GM23338 (cell line): ENCODE measurements at regions not wholly inside any gene's neighbourhood (a gene's known extent, or its start where the extent isn't known, plus 50 kb on each side); places are given as distances from the start of the nearest gene placed in this dataset.

Source experiments
- ATAC-seq: fragments of 200-7000 bp; cut with Tn5 transposase; 3 replicates; pipeline ENCODE4 v1.9.1; 2020
- DNase-seq: peaks from one replicate; pipeline ENCODE4 v3.0.0-alpha.2; 2015; ENCODE audit warnings: low spot score
- H2AFZ ChIP-seq: fragments of 200-600 bp; sonication (generic); 2 replicates; pipeline ENCODE4 v1.8.0; 2016; ENCODE audit warnings: antibody characterized with exemption, mild to moderate bottlenecking, moderate library complexity
- H3F3A ChIP-seq: fragments of 200-600 bp; sonication (generic); replicated peaks from 2 replicates; pipeline ENCODE4 v1.8.0; 2017; ENCODE audit warnings: antibody characterized with exemption, mixed run types, low read depth
- H3K27ac ChIP-seq: fragments of 200-600 bp; sonication (generic); 2 replicates; pipeline ENCODE4 v1.6.1; 2016; ENCODE audit warnings: low read depth
- H3K27me3 ChIP-seq: fragments of 200-600 bp; sonication (generic); 2 replicates; pipeline ENCODE4 v1.8.0; 2016; ENCODE audit warnings: mild to moderate bottlenecking, mixed run types, moderate library complexity; ENCODE audit not compliant: insufficient read depth
- H3K36me3 ChIP-seq: fragments of 200-600 bp; sonication (generic); 2 replicates; pipeline ENCODE4 v1.8.0; 2016; ENCODE audit warnings: mild to moderate bottlenecking; ENCODE audit not compliant: insufficient read depth
- H3K4me1 ChIP-seq: fragments of 200-600 bp; sonication (generic); 2 replicates; pipeline ENCODE4 v1.8.0; 2016; ENCODE audit warnings: mild to moderate bottlenecking, moderate library complexity; ENCODE audit not compliant: insufficient read depth
- H3K4me2 ChIP-seq: fragments of 200-600 bp; sonication (generic); 2 replicates; pipeline ENCODE4 v1.7.1; 2017; ENCODE audit warnings: mixed run types
- H3K4me3 ChIP-seq: fragments of 200-600 bp; sonication (generic); 2 replicates; pipeline ENCODE4 v1.6.1; 2016; ENCODE audit warnings: mixed run types
- H3K79me2 ChIP-seq: fragments of 200-600 bp; sonication (generic); replicated peaks from 2 replicates; pipeline ENCODE4 v1.8.0; 2017; ENCODE audit warnings: mild to moderate bottlenecking; ENCODE audit not compliant: insufficient read depth
- H3K9me2 ChIP-seq: fragments of 200-600 bp; sonication (generic); 2 replicates; pipeline ENCODE4 v1.8.0; 2017; ENCODE audit not compliant: insufficient read depth
- H4K20me1 ChIP-seq: fragments of 200-600 bp; sonication (generic); replicated peaks from 2 replicates; pipeline ENCODE4 v1.8.0; 2017; ENCODE audit warnings: mild to moderate bottlenecking; ENCODE audit not compliant: insufficient read depth
- H3K27ac Mint-ChIP-seq: 2 replicates; pipeline ENCODE4 v1.8.0; 2020; ENCODE audit warnings: inconsistent platforms, mild to moderate bottlenecking, moderate library complexity, mixed read lengths
- H3K27me3 Mint-ChIP-seq: 3 replicates; pipeline ENCODE4 v1.8.0; 2022; ENCODE audit warnings: low read depth, mild to moderate bottlenecking, moderate library complexity, mixed read lengths, inconsistent platforms; ENCODE audit not compliant: insufficient read depth, poor library complexity
- H3K36me3 Mint-ChIP-seq: 3 replicates; pipeline ENCODE4 v1.8.0; 2021; ENCODE audit warnings: low read depth, mild to moderate bottlenecking, inconsistent platforms, moderate library complexity, mixed read lengths
- H3K4me1 Mint-ChIP-seq: 3 replicates; pipeline ENCODE4 v1.8.0; 2020; ENCODE audit warnings: mild to moderate bottlenecking, inconsistent platforms, mixed read lengths
- H3K4me3 Mint-ChIP-seq: 3 replicates; pipeline ENCODE4 v1.8.0; 2021; ENCODE audit warnings: moderate library complexity, mild to moderate bottlenecking, inconsistent platforms, mixed read lengths
- H3K9me3 Mint-ChIP-seq: 3 replicates; pipeline ENCODE4 v1.8.0; 2020; ENCODE audit warnings: moderate library complexity, mild to moderate bottlenecking, inconsistent platforms, mixed read lengths
- CREB1 ChIP-seq: fragments of 250-450 bp; sonication (Bioruptor Pico); IDR thresholded peaks from 2 replicates; pipeline ENCODE4 v1.5.0; 2020; ENCODE audit warnings: low read depth, mild to moderate bottlenecking, moderate library complexity
- ETS1 ChIP-seq: IDR thresholded peaks from 2 replicates; pipeline ENCODE4 v1.6.1; 2016; ENCODE audit warnings: antibody characterized with exemption
- EZH2 ChIP-seq: fragments of 200-600 bp; sonication (generic); IDR thresholded peaks from one replicate; pipeline ENCODE4 v1.8.0; 2017; ENCODE audit warnings: antibody characterized with exemption, mild to moderate bottlenecking, low read depth; ENCODE audit not compliant: unreplicated experiment
- EZH2phosphoT487 ChIP-seq: fragments of 200-600 bp; sonication (generic); IDR thresholded peaks from one replicate; pipeline ENCODE4 v1.8.1; 2018; ENCODE audit warnings: antibody characterized with exemption; ENCODE audit not compliant: unreplicated experiment
- JUNB ChIP-seq: IDR thresholded peaks from one replicate; pipeline ENCODE4 v1.6.1; 2016; ENCODE audit warnings: antibody characterized with exemption; ENCODE audit not compliant: unreplicated experiment
- NANOG ChIP-seq: IDR thresholded peaks from 2 replicates; pipeline ENCODE4 v1.6.1; 2016; ENCODE audit warnings: antibody characterized with exemption, borderline replicate concordance
- POLR2AphosphoS5 ChIP-seq: IDR thresholded peaks from 2 replicates; pipeline ENCODE4 v1.6.1; 2016; ENCODE audit warnings: antibody characterized with exemption, low read depth
- STAT1 ChIP-seq: IDR thresholded peaks from one replicate; pipeline ENCODE4 v1.6.1; 2016; ENCODE audit warnings: antibody characterized with exemption; ENCODE audit not compliant: unreplicated experiment
- ZNF331 ChIP-seq: fragments of 250-450 bp; sonication (Bioruptor Pico); IDR thresholded peaks from 2 replicates; pipeline ENCODE4 v1.5.0; 2020; ENCODE audit warnings: low read depth, mild to moderate bottlenecking, moderate library complexity
- TF ChIP-seq, protein P1 (sequence below): IDR thresholded peaks from one replicate; pipeline ENCODE4 v1.6.1; 2018; ENCODE audit warnings: antibody characterized with exemption; ENCODE audit not compliant: unreplicated experiment
- TF ChIP-seq, protein P2 (sequence below): fragments of 250-450 bp; sonication (Bioruptor Pico); IDR thresholded peaks from 2 replicates; pipeline ENCODE4 v1.5.0; 2020; ENCODE audit warnings: mild to moderate bottlenecking, moderate library complexity

DNA sequence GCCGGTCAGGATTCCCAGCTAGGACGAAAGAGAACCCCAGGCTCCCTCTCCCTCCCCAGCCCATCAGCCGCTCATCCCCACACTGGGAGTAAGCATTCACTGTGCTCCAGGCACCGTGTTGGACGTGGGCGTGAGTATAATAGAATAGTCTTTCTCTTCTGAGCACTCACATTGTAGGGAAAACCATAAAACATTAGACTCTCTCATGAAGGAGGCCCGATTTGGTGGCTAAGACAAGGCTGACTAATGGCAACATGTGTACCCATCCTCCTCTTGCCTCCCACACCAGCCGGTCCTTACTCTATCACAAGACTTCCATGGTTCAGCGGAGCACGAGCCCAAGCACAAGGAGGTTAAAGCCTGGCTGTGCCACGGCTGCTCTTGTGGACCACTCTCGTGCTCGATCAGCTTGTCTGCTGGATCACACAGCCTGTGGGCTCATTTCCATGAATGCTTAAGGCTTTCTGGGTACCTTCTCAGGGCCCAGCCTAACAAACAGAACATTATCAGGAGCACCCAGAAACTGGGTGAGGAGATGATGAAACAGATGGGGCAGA is 540.9 kb upstream of the RAB6C start:
- peaks cover 2% of the 10 kb centered on the region for H3K27me3 Mint-ChIP-seq
- ATAC-seq, result no peak
- H3K27ac Mint-ChIP-seq, result no peak overlapping the region

More for the DNA sequence above, 540.9 kb upstream of the RAB6C start:
- H3K4me1 Mint-ChIP-seq, result no peaks in the 10 kb centered on the region
- no peak overlapping the region for H3K4me3 ChIP-seq
- H4K20me1 ChIP-seq, result no peaks in the 10 kb centered on the region
- H3K9me2 ChIP-seq, result peaks cover 2% of the 10 kb centered on the region; the same call in 1 of the 2 replicates
- no peaks in the 10 kb centered on the region for H3K36me3 Mint-ChIP-seq
- no peaks in the 10 kb centered on the region; the same call in 2 of the 3 replicates for H3K9me3 Mint-ChIP-seq
- no peak overlapping the region for H3K4me3 Mint-ChIP-seq
- DNase-seq, result no peak
- H3K27ac ChIP-seq, result no peak overlapping the region
- H3K4me2 ChIP-seq, result no peak overlapping the region
- H3K36me3 ChIP-seq, result no peaks in the 10 kb centered on the region
- H3K27me3 ChIP-seq, result no peaks in the 10 kb centered on the region
- H3K79me2 ChIP-seq, result no peaks in the 10 kb centered on the region
- no peak for TF ChIP-seq POLR2AphosphoS5
- TF ChIP-seq CREB1 (CRISPR knock-in tag), result no peak
- TF ChIP-seq EZH2phosphoT487, result no peak
- TF ChIP-seq, protein P1, sequence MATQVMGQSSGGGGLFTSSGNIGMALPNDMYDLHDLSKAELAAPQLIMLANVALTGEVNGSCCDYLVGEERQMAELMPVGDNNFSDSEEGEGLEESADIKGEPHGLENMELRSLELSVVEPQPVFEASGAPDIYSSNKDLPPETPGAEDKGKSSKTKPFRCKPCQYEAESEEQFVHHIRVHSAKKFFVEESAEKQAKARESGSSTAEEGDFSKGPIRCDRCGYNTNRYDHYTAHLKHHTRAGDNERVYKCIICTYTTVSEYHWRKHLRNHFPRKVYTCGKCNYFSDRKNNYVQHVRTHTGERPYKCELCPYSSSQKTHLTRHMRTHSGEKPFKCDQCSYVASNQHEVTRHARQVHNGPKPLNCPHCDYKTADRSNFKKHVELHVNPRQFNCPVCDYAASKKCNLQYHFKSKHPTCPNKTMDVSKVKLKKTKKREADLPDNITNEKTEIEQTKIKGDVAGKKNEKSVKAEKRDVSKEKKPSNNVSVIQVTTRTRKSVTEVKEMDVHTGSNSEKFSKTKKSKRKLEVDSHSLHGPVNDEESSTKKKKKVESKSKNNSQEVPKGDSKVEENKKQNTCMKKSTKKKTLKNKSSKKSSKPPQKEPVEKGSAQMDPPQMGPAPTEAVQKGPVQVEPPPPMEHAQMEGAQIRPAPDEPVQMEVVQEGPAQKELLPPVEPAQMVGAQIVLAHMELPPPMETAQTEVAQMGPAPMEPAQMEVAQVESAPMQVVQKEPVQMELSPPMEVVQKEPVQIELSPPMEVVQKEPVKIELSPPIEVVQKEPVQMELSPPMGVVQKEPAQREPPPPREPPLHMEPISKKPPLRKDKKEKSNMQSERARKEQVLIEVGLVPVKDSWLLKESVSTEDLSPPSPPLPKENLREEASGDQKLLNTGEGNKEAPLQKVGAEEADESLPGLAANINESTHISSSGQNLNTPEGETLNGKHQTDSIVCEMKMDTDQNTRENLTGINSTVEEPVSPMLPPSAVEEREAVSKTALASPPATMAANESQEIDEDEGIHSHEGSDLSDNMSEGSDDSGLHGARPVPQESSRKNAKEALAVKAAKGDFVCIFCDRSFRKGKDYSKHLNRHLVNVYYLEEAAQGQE, result no peak
- no peak for TF ChIP-seq JUNB
- no peak for TF ChIP-seq STAT1
- no peak for TF ChIP-seq ZNF331 (CRISPR knock-in tag)
- TF ChIP-seq NANOG, result no peak
- TF ChIP-seq, protein P2, sequence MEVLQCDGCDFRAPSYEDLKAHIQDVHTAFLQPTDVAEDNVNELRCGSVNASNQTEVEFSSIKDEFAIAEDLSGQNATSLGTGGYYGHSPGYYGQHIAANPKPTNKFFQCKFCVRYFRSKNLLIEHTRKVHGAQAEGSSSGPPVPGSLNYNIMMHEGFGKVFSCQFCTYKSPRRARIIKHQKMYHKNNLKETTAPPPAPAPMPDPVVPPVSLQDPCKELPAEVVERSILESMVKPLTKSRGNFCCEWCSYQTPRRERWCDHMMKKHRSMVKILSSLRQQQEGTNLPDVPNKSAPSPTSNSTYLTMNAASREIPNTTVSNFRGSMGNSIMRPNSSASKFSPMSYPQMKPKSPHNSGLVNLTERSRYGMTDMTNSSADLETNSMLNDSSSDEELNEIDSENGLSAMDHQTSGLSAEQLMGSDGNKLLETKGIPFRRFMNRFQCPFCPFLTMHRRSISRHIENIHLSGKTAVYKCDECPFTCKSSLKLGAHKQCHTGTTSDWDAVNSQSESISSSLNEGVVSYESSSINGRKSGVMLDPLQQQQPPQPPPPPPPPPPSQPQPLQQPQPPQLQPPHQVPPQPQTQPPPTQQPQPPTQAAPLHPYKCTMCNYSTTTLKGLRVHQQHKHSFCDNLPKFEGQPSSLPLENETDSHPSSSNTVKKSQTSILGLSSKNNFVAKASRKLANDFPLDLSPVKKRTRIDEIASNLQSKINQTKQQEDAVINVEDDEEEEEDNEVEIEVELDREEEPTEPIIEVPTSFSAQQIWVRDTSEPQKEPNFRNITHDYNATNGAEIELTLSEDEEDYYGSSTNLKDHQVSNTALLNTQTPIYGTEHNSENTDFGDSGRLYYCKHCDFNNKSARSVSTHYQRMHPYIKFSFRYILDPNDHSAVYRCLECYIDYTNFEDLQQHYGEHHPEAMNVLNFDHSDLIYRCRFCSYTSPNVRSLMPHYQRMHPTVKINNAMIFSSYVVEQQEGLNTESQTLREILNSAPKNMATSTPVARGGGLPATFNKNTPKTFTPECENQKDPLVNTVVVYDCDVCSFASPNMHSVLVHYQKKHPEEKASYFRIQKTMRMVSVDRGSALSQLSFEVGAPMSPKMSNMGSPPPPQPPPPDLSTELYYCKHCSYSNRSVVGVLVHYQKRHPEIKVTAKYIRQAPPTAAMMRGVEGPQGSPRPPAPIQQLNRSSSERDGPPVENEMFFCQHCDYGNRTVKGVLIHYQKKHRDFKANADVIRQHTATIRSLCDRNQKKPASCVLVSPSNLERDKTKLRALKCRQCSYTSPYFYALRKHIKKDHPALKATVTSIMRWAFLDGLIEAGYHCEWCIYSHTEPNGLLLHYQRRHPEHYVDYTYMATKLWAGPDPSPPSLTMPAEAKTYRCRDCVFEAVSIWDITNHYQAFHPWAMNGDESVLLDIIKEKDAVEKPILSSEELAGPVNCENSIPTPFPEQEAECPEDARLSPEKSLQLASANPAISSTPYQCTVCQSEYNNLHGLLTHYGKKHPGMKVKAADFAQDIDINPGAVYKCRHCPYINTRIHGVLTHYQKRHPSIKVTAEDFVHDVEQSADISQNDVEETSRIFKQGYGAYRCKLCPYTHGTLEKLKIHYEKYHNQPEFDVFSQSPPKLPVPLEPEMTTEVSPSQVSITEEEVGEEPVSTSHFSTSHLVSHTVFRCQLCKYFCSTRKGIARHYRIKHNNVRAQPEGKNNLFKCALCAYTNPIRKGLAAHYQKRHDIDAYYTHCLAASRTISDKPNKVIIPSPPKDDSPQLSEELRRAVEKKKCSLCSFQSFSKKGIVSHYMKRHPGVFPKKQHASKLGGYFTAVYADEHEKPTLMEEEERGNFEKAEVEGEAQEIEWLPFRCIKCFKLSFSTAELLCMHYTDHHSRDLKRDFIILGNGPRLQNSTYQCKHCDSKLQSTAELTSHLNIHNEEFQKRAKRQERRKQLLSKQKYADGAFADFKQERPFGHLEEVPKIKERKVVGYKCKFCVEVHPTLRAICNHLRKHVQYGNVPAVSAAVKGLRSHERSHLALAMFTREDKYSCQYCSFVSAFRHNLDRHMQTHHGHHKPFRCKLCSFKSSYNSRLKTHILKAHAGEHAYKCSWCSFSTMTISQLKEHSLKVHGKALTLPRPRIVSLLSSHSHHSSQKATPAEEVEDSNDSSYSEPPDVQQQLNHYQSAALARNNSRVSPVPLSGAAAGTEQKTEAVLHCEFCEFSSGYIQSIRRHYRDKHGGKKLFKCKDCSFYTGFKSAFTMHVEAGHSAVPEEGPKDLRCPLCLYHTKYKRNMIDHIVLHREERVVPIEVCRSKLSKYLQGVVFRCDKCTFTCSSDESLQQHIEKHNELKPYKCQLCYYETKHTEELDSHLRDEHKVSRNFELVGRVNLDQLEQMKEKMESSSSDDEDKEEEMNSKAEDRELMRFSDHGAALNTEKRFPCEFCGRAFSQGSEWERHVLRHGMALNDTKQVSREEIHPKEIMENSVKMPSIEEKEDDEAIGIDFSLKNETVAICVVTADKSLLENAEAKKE (CRISPR knock-in tag), result no peak
- TF ChIP-seq ETS1, result no peak
- no peak for TF ChIP-seq EZH2
- no peaks in the 10 kb centered on the region for H3F3A ChIP-seq
- no peaks in the 10 kb centered on the region for H3K4me1 ChIP-seq
- no peak overlapping the region for H2AFZ ChIP-seq
